ENCODE measurements at regions not wholly inside any gene's neighbourhood (a gene's known extent, or its start where the extent isn't known, plus 50 kb on each side); places are given as distances from the start of the nearest gene placed in this dataset.

- Histone ChIP-seq H4K20me1 (ENCODE audit: insufficient read depth, low read length) (no peaks in the 10 kb centered on the region), H3K4me1 (ENCODE audit: insufficient read depth, low read length) (no peaks in the 10 kb centered on the region), H3K27ac (ENCODE audit: extremely low read length, insufficient read depth, low read length) (no peak overlapping the region), H3K9ac (ENCODE audit: insufficient read depth, low read depth, low read length) (no peak overlapping the region), H3K27me3 (ENCODE audit: control insufficient read depth in 1 of 2, insufficient read depth in 2 of 2, low read length in 2 of 2) (no peaks in the 10 kb centered on the region), H3K4me3 (replicated peaks in 1 of 3; ENCODE audit: insufficient read depth in 1 of 3, low read depth in 2 of 3, low read length in 3 of 3) (no peak overlapping the region), H3K36me3 (replicated peaks in 1 of 2; ENCODE audit: control insufficient read depth in 1 of 2, insufficient read depth in 2 of 2, low read length in 2 of 2) (no peaks in the 10 kb centered on the region), H2AFZ (ENCODE audit: low read length) (no peak overlapping the region), H3K79me2 (ENCODE audit: insufficient read depth, low read length) (no peaks in the 10 kb centered on the region), H3K4me2 (ENCODE audit: low read depth, low read length) (no peak overlapping the region), H3K9me3 (ENCODE audit: low read length) (no peaks in the 10 kb centered on the region)
- WGBS (ENCODE audit: low lambda C conversion rate): 55% methylated on average over 3 of the region's 3 CpGs
- in situ Hi-C loops (cut with HindIII; ENCODE audit: extremely low pct_ligation_motif_present, low pct_unique_long_range_greater_than_20kb) (no loop called here), intact Hi-C loops (cut with micrococcal nuclease; ENCODE audit: unreplicated experiment) (no loop called here)
- no TSS peak for BruUV-seq (replicated peaks)
- TF ChIP-seq HMG20A (CRISPR knock-in tag; IDR thresholded peaks at IDR 0.05; ENCODE audit: borderline replicate concordance): no peak
- no peak for TF ChIP-seq ZNF629 (CRISPR knock-in tag; conservative IDR thresholded peaks at IDR 0.05)
- TF ChIP-seq MED13 (CRISPR knock-in tag; IDR thresholded peaks at IDR 0.05): no peak
- TF ChIP-seq, protein P1, sequence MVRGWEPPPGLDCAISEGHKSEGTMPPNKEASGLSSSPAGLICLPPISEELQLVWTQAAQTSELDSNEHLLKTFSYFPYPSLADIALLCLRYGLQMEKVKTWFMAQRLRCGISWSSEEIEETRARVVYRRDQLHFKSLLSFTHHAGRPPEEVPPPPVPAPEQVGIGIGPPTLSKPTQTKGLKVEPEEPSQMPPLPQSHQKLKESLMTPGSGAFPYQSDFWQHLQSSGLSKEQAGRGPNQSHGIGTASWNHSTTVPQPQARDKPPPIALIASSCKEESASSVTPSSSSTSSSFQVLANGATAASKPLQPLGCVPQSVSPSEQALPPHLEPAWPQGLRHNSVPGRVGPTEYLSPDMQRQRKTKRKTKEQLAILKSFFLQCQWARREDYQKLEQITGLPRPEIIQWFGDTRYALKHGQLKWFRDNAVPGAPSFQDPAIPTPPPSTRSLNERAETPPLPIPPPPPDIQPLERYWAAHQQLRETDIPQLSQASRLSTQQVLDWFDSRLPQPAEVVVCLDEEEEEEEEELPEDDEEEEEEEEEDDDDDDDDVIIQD (CRISPR knock-in tag; IDR thresholded peaks at IDR 0.05; ENCODE audit: low read depth): no peak
- no peak for TF ChIP-seq ZNF33B (CRISPR knock-in tag; IDR thresholded peaks at IDR 0.05)
- TF ChIP-seq ONECUT2 (CRISPR knock-in tag; IDR thresholded peaks at IDR 0.05): no peak
- no peak for TF ChIP-seq NFYB (CRISPR knock-in tag; IDR thresholded peaks at IDR 0.05)
- TF ChIP-seq ZBTB34 (CRISPR knock-in tag; IDR thresholded peaks at IDR 0.05): no peak
- ChIA-PET CTCF (ENCODE audit: low intra/inter-chr PET ratio, low total read pairs) (no interaction called here), POLR2A (no interaction called here)
- DNase-seq (ENCODE audit: low spot score) (no peak), ATAC-seq (no peak), FAIRE-seq (no peak)
Observed at GRCh38 chr1:101185421-101185820, 51.4 kb upstream of the S1PR1 start.

- H3K36me3 ChIP-seq (replicated peaks in 1 of 2; ENCODE audit: control insufficient read depth in 1 of 2, insufficient read depth in 2 of 2, low read length in 2 of 2): no peaks in the 10 kb centered on the region
- intact Hi-C loops (cut with micrococcal nuclease; ENCODE audit: unreplicated experiment): no loop called here
- no peaks in the 10 kb centered on the region for H3K9me3 ChIP-seq (ENCODE audit: low read length)
- H4K20me1 ChIP-seq (ENCODE audit: insufficient read depth, low read length): no peaks in the 10 kb centered on the region
- no peaks in the 10 kb centered on the region for H3K4me1 ChIP-seq (ENCODE audit: insufficient read depth, low read length)
- H3K27ac ChIP-seq (ENCODE audit: extremely low read length, insufficient read depth, low read length): no peak overlapping the region
- in situ Hi-C loops (cut with HindIII; ENCODE audit: extremely low pct_ligation_motif_present, low pct_unique_long_range_greater_than_20kb): no loop called here
- no peak overlapping the region for H2AFZ ChIP-seq (ENCODE audit: low read length)
- no TSS peak for BruUV-seq (replicated peaks)
- no peak overlapping the region for H3K9ac ChIP-seq (ENCODE audit: insufficient read depth, low read depth, low read length)
- WGBS (ENCODE audit: low lambda C conversion rate): 8% methylated on average over 3 of the region's 3 CpGs
- no peak overlapping the region for H3K4me2 ChIP-seq (ENCODE audit: low read depth, low read length)
- ChIA-PET POLR2A (no interaction called here), CTCF (ENCODE audit: low intra/inter-chr PET ratio, low total read pairs) (no interaction called here)
- H3K27me3 ChIP-seq (ENCODE audit: control insufficient read depth in 1 of 2, insufficient read depth in 2 of 2, low read length in 2 of 2): no peaks in the 10 kb centered on the region; a peak in 1 of 5 replicates
- DNase-seq (ENCODE audit: low spot score) (no peak), FAIRE-seq (no peak), ATAC-seq (no peak)
- H3K4me3 ChIP-seq (replicated peaks in 1 of 3; ENCODE audit: insufficient read depth in 1 of 3, low read depth in 2 of 3, low read length in 3 of 3): no peak overlapping the region
- no peaks in the 10 kb centered on the region for H3K79me2 ChIP-seq (ENCODE audit: insufficient read depth, low read length)
Observed at GRCh38 chr1:101183388-101183699, 53.5 kb upstream of the S1PR1 start.

Measured in HepG2 (cell line).